Bronchial epithelial cell (primary cell): ENCODE measurements at regions not wholly inside any gene's neighbourhood (a gene's known extent, or its start where the extent isn't known, plus 50 kb on each side); places are given as distances from the start of the nearest gene placed in this dataset.

Experiments used
- DNase-seq: peaks from one replicate; pipeline ENCODE4 v3.0.0-alpha.2; 2010; ENCODE audit warnings: low read depth
- FAIRE-seq: peaks from 2 replicates; lab custom pipeline; 2011; peaks lifted over from hg19 to GRCh38; lab: Jason Lieb, UNC
- H3K27me3 ChIP-seq: 2 replicates; pipeline ENCODE4 v1.5.1; 2011; ENCODE audit warnings: low read length; ENCODE audit not compliant: control insufficient read depth, insufficient read depth
- H3K36me3 ChIP-seq: 2 replicates; pipeline ENCODE4 v1.5.1; 2011; ENCODE audit warnings: low read length; ENCODE audit not compliant: control insufficient read depth, insufficient read depth
- H3K4me3 ChIP-seq: 2 replicates; pipeline ENCODE4 v1.5.1; 2011; ENCODE audit warnings: mild to moderate bottlenecking, low read depth, low read length, control low read depth
- CTCF ChIP-seq: IDR thresholded peaks from 2 replicates; pipeline ENCODE4 v1.5.1; 2011; ENCODE audit warnings: mild to moderate bottlenecking, moderate library complexity, low read length, control low read depth, inconsistent platforms; ENCODE audit not compliant: insufficient read depth, severe bottlenecking

- TF ChIP-seq CTCF = no peak
- DNase-seq (no peak), FAIRE-seq (no peak)
- H3K36me3 ChIP-seq = no peaks in the 10 kb centered on the region
- H3K27me3 ChIP-seq = no peaks in the 10 kb centered on the region
- H3K4me3 ChIP-seq = no peak overlapping the region
Measured at GRCh38 chr13:22012686-22013085, 341.8 kb downstream of the FGF9 start.

- FAIRE-seq = no peak
- DNase-seq = peak; percentile 21
- Histone ChIP-seq H3K27me3 (no peaks in the 10 kb centered on the region), H3K4me3 (no peak overlapping the region), H3K36me3 (no peaks in the 10 kb centered on the region)
- no peak for TF ChIP-seq CTCF
Measured at GRCh38 chr13:22014469-22014868, 343.6 kb downstream of the FGF9 start.

GRCh38 chr13:22017226-22017625 is 346.4 kb downstream of the FGF9 start:
- Histone ChIP-seq H3K27me3 (no peaks in the 10 kb centered on the region), H3K4me3 (no peak overlapping the region), H3K36me3 (no peaks in the 10 kb centered on the region)
- FAIRE-seq (no peak), DNase-seq (no peak)
- TF ChIP-seq CTCF = no peak

GRCh38 chr13:22018076-22018835 is 347.4 kb downstream of the FGF9 start:
- TF ChIP-seq CTCF = no peak
- peak; percentile 72 for FAIRE-seq
- no peak for DNase-seq
- Histone ChIP-seq H3K36me3 (no peaks in the 10 kb centered on the region), H3K4me3 (no peak overlapping the region), H3K27me3 (no peaks in the 10 kb centered on the region)

- no peak for DNase-seq
- Histone ChIP-seq H3K36me3 (no peaks in the 10 kb centered on the region), H3K27me3 (no peaks in the 10 kb centered on the region), H3K4me3 (no peak overlapping the region)
- no peak for TF ChIP-seq CTCF
- FAIRE-seq = no peak
Measured at GRCh38 chr13:22018836-22019210, 347.9 kb downstream of the FGF9 start.
